SJSA1 (cell line): ENCODE measurements at regions not wholly inside any gene's neighbourhood (a gene's known extent, or its start where the extent isn't known, plus 50 kb on each side); places are given as distances from the start of the nearest gene placed in this dataset.

Experiments
- DNase-seq, 2 experiments: peaks; one replicate each; pipeline ENCODE4 v3.0.0-alpha.2; 2015 to 2020; ENCODE audit warnings: low spot score in 2 of 2, low read depth in 1 of 2
- H3K27ac ChIP-seq: fragments of 250-450 bp; sonication (Bioruptor Pico); 2 replicates; pipeline ENCODE4 v1.5.1; 2020; ENCODE audit warnings: mild to moderate bottlenecking, moderate library complexity
- H3K27me3 ChIP-seq: fragments of 250-450 bp; sonication (Bioruptor Pico); replicated peaks from 2 replicates; pipeline ENCODE4 v1.5.1; 2020; ENCODE audit warnings: mild to moderate bottlenecking, moderate library complexity
- H3K36me3 ChIP-seq: fragments of 250-450 bp; sonication (Bioruptor Pico); 2 replicates; pipeline ENCODE4 v1.5.1; 2020; ENCODE audit warnings: mild to moderate bottlenecking
- H3K4me1 ChIP-seq: fragments of 250-450 bp; sonication (Bioruptor Pico); replicated peaks from 2 replicates; pipeline ENCODE4 v1.6.1; 2021; ENCODE audit warnings: mild to moderate bottlenecking
- H3K4me3 ChIP-seq: fragments of 250-450 bp; sonication (Bioruptor Pico); 2 replicates; pipeline ENCODE4 v1.5.1; 2020; ENCODE audit warnings: mild to moderate bottlenecking
- H3K9me3 ChIP-seq: fragments of 250-450 bp; sonication (Bioruptor Pico); replicated peaks from 2 replicates; pipeline ENCODE4 v1.5.1; 2020; ENCODE audit warnings: mild to moderate bottlenecking

DNA sequence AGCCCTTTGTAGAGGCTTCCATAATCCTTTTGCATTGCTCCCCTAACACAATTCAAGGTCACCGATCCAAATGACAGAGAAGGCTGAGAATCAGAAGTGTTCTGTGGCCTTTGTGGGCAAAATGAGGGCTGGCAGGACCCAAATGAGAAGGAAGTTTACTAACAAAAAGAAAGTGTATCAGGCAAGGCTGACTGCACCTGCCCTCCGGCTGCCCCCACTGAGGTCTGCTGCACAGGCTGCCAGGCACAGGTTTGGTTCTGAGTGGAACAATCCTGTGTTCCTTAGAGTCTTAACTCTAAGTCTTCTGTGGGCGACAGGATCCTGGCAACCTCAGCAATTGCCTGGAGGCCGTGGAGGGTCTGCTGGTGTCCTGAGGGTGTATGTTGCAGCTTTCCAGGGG lies 568.5 kb downstream of the CMPK2 start:
- Histone ChIP-seq H3K27me3 (no peaks in the 10 kb centered on the region), H3K4me1 (no peaks in the 10 kb centered on the region), H3K27ac (no peak overlapping the region), H3K4me3 (no peak overlapping the region), H3K36me3 (no peaks in the 10 kb centered on the region), H3K9me3 (no peaks in the 10 kb centered on the region)
- no peak for DNase-seq

DNA sequence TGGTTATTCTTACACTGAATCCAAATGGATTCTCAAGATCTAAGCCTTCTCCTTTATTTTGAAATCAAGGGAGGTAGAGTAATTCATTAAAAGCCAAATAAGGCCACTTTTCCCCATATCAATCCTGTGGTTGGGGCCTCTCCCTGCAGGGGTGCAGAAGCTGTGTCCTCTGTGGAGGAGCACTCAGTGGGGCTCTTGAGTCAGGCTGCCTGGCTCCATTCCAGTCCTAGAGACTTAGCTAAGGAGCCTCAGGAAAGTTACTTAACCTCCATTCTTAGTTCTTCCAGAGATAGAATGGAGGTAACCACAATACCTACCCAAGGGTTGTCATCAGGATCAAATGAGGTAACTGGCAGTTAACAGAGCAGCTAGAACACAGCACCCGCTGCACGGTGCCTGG lies 564.3 kb downstream of the CMPK2 start:
- H3K9me3 ChIP-seq = no peaks in the 10 kb centered on the region
- no peaks in the 10 kb centered on the region for H3K4me1 ChIP-seq
- no peak overlapping the region for H3K4me3 ChIP-seq
- DNase-seq = no peak
- H3K36me3 ChIP-seq = no peaks in the 10 kb centered on the region
- no peaks in the 10 kb centered on the region for H3K27me3 ChIP-seq
- H3K27ac ChIP-seq = no peak overlapping the region

DNA sequence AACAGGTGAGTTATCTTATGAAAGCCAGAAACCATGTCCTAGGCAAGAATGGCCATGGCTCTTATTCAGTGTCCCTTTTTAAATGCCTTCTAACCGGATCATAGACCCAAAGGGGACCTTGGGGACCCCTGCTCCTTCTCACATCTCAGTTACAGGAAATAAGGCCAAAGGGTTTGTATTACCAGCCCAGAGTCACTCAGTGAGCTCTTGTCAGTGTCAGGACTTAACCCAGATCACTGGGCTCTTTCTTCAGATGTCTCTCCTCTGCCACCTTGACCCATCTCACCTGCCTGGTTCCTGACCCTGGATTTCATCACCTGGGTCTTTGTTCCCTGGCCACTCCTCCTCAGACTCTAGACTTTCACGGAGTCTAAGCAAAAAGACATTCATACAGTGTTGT lies 556.7 kb downstream of the CMPK2 start:
- Histone ChIP-seq H3K9me3 (0 out of 2 replicates have a peak, but pooled peaks cover 3% of the 10 kb centered on the region), H3K27ac (no peak overlapping the region), H3K27me3 (no peaks in the 10 kb centered on the region), H3K4me3 (no peak overlapping the region), H3K36me3 (no peaks in the 10 kb centered on the region), H3K4me1 (no peaks in the 10 kb centered on the region)
- no peak for DNase-seq

DNA sequence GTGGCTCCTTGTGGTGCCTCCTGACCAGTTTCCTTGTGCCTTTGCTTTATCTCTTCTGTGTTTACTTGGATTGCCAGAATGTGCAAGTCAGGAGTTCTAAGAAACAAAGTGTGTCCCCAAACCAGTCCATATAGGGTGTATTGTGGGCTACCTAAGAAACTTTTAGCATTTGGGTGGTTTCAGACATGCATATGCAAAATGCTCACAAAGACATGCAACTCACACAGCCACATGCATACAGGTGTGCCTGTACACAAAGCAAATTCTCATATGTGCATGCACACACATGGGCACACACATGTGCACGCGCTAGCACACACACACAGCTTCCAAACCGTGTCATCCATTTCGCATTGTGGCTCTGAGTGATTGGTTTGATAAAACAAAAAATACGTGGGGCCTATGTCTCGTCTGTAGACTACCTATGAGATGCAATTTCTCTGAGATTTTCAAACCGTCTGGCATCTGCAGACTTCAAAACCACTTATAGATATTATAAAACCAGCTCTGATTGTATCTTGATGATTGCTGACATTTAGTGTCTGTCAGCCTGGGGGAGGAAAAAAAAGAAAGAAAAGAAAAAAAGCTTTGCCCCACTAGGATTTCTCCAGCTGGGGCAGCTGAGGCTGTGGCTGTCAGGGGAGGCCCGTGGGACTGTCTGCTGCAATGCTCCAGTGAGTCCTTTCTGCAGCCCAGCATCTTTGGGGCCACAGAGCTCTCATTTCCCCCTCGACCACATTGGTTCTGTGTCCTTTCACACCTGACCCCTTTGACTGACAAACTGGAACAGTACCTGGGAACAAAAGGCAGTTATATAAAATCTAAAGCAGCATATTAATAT lies 556.1 kb downstream of the CMPK2 start:
- DNase-seq = no peak
- H3K9me3 ChIP-seq = 0 out of 2 replicates have a peak, but pooled peaks cover 3% of the 10 kb centered on the region
- H3K4me3 ChIP-seq = no peak overlapping the region
- no peaks in the 10 kb centered on the region for H3K36me3 ChIP-seq
- H3K4me1 ChIP-seq = no peaks in the 10 kb centered on the region
- no peaks in the 10 kb centered on the region for H3K27me3 ChIP-seq
- H3K27ac ChIP-seq = no peak overlapping the region

DNA sequence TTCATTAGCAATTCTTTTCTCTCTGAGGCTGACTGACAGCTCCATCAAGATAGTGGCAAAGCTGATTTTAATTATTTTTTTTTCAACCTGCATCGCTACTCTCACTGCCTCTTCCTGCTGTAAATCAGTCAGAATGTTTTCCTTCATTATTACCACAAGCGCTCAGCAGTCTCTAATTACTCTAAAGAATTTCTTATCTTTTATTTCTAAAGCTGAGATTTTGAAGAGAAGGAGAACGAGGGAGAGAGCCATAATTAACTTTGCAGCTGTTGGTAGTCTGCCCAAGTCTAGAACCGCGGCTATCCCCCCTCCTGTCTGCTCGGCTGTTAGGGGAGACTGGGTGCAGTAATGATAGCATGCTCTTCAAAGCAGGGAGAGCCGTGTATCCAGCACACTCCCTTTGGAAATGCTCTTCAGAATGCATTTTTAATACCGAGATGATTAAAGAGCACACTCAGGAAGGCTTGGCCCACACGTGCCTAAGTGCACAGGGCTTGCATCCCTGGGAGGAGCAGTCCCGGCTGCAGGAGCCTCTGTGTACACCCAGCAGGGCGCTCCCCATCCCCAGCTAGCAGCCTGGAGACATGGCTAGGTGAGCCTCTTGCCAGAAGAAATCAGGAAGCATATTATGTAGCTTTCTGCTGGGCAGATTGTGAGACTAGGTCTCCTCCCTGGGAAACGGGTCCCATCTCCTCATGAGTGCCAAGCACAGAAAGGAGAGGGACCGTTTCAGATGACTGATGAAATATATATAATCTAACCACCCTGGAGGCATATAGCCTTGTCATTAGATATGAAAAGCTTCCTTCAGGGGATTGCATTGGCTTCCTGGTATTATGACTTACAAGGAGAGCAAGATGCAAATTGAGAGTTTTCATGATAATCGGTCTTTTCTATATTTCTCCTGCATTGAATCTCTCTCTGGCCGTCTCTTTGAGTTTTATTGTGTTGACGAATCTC lies 555.2 kb downstream of the CMPK2 start:
- DNase-seq = no peak
- Histone ChIP-seq H3K9me3 (0 out of 2 replicates have a peak, but pooled peaks cover 3% of the 10 kb centered on the region), H3K36me3 (no peaks in the 10 kb centered on the region), H3K4me1 (no peaks in the 10 kb centered on the region), H3K27me3 (no peaks in the 10 kb centered on the region), H3K27ac (no peak overlapping the region), H3K4me3 (no peak overlapping the region)

DNA sequence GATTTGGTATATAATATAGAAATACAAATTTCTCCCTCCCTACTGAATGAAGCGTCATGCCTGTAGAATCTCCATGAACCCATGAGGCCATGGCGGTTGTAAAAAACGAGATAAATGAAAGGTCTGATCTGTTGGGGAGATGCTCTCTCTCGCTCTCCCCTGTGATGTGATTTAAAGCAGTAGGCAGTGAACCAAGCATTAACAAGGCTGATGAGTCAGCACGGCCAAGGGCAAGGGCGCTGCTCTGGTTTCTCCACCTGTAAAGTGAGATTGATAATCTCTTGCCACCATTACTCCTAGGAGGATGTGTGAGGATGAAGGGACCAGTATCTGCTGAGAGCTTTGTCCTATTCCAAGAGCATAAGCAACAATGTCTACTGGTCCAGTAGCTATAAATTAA lies 553.3 kb downstream of the CMPK2 start:
- Histone ChIP-seq H3K27ac (no peak overlapping the region), H3K36me3 (no peaks in the 10 kb centered on the region), H3K27me3 (no peaks in the 10 kb centered on the region), H3K4me3 (no peak overlapping the region), H3K9me3 (0 out of 2 replicates have a peak, but pooled peaks cover 3% of the 10 kb centered on the region), H3K4me1 (no peaks in the 10 kb centered on the region)
- no peak for DNase-seq

DNA sequence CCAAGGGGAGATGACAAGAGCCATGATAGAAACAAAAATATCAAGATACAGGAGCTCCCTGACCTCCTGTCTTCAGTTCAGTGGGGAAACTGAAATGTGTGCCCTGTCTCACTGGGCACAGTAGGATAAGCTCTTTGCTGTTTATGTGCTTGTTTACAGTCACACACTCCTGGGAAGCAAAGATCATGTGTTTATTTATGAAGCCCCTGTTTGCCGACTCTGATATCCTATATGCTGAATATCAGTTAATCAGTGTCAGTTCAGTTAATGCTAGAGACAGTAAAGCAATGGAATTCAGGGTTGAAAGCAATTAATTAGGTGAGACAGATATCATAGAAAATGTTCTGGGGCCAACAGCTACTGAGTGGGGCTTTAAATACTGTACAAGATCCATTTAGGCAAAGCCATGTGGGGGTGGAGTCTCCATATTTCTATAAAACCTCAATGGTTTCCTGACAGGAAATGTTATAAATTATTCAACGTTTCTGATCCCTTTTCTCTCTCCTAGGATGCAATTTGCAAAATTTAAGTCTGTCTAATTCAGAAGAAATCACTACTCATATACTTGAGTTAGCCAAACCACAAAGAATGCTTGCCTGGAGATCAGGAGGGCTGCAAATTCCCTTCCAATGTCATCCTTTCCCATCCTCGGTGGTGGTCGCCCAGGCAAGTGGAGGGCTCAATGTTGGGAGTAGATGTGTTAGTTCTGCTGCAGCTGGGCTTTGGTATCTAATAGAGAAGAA lies 551.3 kb downstream of the CMPK2 start:
- Histone ChIP-seq H3K4me3 (no peak overlapping the region), H3K27ac (no peak overlapping the region), H3K4me1 (no peaks in the 10 kb centered on the region), H3K27me3 (no peaks in the 10 kb centered on the region), H3K9me3 (peaks cover 3% of the 10 kb centered on the region; the same call in 1 of the 2 replicates), H3K36me3 (no peaks in the 10 kb centered on the region)
- no peak for DNase-seq

DNA sequence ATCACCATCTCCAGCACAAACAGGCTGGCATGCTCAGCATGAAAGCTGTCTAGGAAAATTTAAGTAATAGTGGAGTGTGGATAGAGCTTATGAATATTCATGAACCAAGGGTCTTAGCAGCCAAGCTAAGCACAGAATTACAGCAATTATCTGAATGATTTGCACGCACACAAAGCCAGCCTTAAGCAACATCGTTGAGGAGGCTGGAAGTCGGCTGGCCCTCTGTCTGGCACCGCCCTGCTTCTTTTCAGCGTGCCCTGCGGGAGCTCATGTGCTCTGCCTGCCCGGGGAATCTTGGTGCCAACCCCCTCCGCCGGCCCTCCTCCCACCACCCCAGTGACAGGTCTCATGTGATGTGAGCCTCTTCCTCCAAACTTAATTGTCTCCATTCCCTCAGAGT lies 540.1 kb downstream of the CMPK2 start:
- H3K4me1 ChIP-seq = no peaks in the 10 kb centered on the region
- no peak for DNase-seq
- H3K27me3 ChIP-seq = no peaks in the 10 kb centered on the region
- H3K36me3 ChIP-seq = no peaks in the 10 kb centered on the region
- H3K9me3 ChIP-seq = 0 out of 2 replicates have a peak, but pooled peaks cover 2% of the 10 kb centered on the region
- no peak overlapping the region for H3K27ac ChIP-seq
- H3K4me3 ChIP-seq = no peak overlapping the region

DNA sequence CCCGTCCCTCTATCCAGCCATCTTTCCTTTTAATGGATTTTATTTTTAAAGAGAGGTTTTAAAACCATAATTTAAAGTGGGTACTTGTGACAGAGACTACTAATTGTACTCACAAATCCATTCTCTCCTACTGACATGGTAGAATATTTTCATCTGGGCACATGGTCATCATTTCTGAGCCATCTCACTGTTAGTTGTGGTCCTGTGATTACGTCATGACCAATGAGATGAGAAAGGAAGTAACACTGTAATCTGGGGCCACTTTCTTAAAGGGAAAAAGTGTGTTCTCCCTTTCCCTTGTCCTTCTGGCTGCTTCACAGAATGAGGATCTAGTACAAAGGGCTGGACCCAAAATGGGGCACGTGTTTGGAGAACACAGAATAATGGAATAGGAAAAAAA lies 538.7 kb downstream of the CMPK2 start:
- Histone ChIP-seq H3K9me3 (0 out of 2 replicates have a peak, but pooled peaks cover 2% of the 10 kb centered on the region), H3K36me3 (no peaks in the 10 kb centered on the region), H3K27ac (no peak overlapping the region), H3K27me3 (no peaks in the 10 kb centered on the region), H3K4me1 (no peaks in the 10 kb centered on the region), H3K4me3 (no peak overlapping the region)
- no peak for DNase-seq

DNA sequence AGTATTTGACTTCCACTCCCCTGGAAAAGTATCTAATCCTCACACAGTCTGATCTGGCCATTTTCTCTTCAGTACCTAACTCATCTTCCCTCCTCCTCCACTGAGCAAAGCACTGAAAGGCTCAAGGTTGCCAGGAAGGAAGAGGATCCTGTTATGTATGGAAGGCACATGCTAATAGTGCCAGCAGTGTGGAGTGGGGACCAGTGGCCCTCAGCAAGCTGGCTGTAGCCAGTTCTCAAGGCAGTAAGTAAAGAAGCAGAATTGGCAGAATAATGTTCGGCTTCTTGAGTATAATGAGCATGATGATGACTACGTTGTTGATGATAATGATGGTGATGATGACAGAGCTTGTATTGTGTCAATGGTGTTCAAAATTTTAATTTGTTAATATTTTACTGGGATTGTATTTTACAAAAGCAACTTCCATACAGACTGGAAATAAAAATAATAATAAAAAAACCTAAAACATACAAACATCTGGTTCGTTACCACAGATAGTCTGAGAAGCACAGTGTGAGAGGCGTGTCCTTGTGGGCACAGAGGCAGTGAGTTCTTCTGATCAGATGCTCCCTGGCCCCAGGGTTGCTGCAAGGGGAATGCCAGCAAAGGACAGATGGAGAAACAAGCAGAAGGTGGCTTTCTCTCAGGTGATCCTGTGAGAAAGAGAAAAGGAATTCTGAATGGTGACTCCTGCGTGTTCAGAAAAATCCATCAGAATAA lies 528.8 kb downstream of the CMPK2 start:
- no peak for DNase-seq

DNA sequence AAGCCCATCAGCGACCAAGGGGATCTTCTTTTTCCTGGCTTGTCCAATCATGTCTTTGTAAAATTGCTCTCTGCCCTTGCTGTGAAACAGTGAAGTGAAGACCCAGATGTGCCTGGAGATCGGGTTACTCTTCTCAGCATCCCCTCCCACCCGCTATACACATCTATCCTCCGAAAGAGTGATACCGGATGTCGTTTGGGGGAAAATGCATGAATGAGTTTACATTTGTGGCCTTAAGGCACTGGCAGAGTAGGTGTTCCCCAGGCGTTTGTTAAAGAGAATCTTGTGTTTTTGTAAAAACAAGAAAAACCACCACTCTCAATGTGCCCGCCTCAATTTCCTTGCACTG lies 528.3 kb downstream of the CMPK2 start:
- Histone ChIP-seq H3K27ac (no peak overlapping the region), H3K4me1 (no peaks in the 10 kb centered on the region), H3K9me3 (0 out of 2 replicates have a peak, but pooled peaks cover 2% of the 10 kb centered on the region), H3K4me3 (no peak overlapping the region), H3K27me3 (no peaks in the 10 kb centered on the region), H3K36me3 (no peaks in the 10 kb centered on the region)
- DNase-seq = no peak

More for the DNA sequence above, 528.8 kb downstream of the CMPK2 start:
- 0 out of 2 replicates have a peak, but pooled peaks cover 2% of the 10 kb centered on the region for H3K9me3 ChIP-seq
- no peak overlapping the region for H3K4me3 ChIP-seq
- no peaks in the 10 kb centered on the region for H3K4me1 ChIP-seq
- no peaks in the 10 kb centered on the region for H3K27me3 ChIP-seq
- H3K36me3 ChIP-seq = no peaks in the 10 kb centered on the region
- no peak overlapping the region for H3K27ac ChIP-seq

DNA sequence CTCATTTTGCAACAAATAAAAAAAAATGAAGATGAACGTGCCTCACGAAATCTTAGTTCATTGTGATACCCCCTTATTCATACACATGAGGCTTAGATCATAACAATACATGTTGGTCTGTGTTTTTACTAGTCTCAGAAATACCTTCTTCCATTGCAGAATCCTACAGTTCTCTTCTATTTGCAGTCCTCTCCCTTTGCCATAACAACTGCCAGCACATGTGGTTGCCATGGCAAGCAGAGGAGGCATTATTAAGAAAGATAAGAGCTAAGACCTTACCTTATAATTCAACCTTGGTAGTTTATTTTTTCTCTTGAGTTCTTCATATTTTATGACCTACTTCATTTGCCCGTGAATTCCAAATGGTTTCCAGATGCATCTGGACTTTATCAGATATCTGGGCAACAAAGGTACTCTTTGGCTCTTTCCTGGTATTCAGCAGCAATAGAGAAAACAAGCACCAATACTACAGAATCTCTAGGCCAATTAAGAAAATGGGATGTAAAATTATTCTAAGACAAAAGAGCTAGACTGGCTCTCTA lies 524.0 kb downstream of the CMPK2 start:
- H3K9me3 ChIP-seq = peaks cover 5% of the 10 kb centered on the region; the same call in 1 of the 2 replicates
- no peaks in the 10 kb centered on the region for H3K27me3 ChIP-seq
- H3K27ac ChIP-seq = no peak overlapping the region
- H3K4me3 ChIP-seq = no peak overlapping the region
- H3K36me3 ChIP-seq = no peaks in the 10 kb centered on the region
- no peak for DNase-seq
- no peaks in the 10 kb centered on the region for H3K4me1 ChIP-seq
